K562 (cell line): ENCODE measurements at regions not wholly inside any gene's neighbourhood (a gene's known extent, or its start where the extent isn't known, plus 50 kb on each side); places are given as distances from the start of the nearest gene placed in this dataset.

Experiments used
- ATAC-seq: fragments of 200-7000 bp; cut with Tn5 transposase; 3 replicates; pipeline ENCODE4 v1.9.1; 2020; ENCODE audit warnings: moderate library complexity
- BruUV-seq: library from RNA; stranded (reverse); fragments of 400-500 nt; replicated peaks from 2 replicates; lab custom pipeline; 2021; lab: Mats Ljungman, UMichigan
- CTCF ChIA-PET: fragments of 300-600 bp; formaldehyde crosslinking; extraction: SDS; loops from one replicate; lab custom pipeline; 2021; ENCODE audit warnings: low intra/inter-chr PET ratio; lab: Yijun Ruan, JAX
- POLR2A ChIA-PET: fragments of 300-600, 350-650 bp; sonication (Branson Sonifier 250); formaldehyde crosslinking; extraction: SDS; loops from one replicate; lab custom pipeline; 2021; ENCODE audit warnings: antibody characterized with exemption, inconsistent platforms; lab: Yijun Ruan, JAX
- DNase-seq, 4 experiments: peaks; one replicate each; pipeline versions ENCODE4 v3.0.0 to v3.0.0-alpha.2; 2011 to 2018; ENCODE audit warnings: low spot score in 3 of 4, mixed read lengths in 3 of 4; ENCODE audit errors: extremely low read depth in 1 of 4
- FAIRE-seq: peaks from 2 replicates; lab custom pipeline; 2011; peaks lifted over from hg19 to GRCh38; lab: Jason Lieb, UNC
- H2AFZ ChIP-seq: 2 replicates; pipeline ENCODE4 v1.6.0; 2011; ENCODE audit warnings: low read depth, low read length, control low read depth, inconsistent platforms
- H3K27ac ChIP-seq: fragments of 200-600 bp; 3 replicates; pipeline ENCODE4 v1.8.0; 2011; ENCODE audit warnings: low read depth, mild to moderate bottlenecking, control low read depth, inconsistent platforms, low read length, moderate library complexity, mixed read lengths; ENCODE audit errors: extremely low read depth
- H3K27me3 ChIP-seq, 2 experiments: fragments of 300-600 bp in 1 of 2; 2 replicates in 1 of 2; 3 replicates in 1 of 2; pipeline versions ENCODE4 v1.6.0 to v1.8.0; 2011; ENCODE audit warnings: inconsistent platforms in 2 of 2, low read length in 2 of 2, mild to moderate bottlenecking in 1 of 2, mixed read lengths in 1 of 2, moderate library complexity in 1 of 2; ENCODE audit not compliant: control insufficient read depth in 2 of 2, insufficient read depth in 2 of 2
- H3K36me3 ChIP-seq: fragments of 300-600 bp; 3 replicates; pipeline ENCODE4 v1.8.0; 2011; ENCODE audit warnings: mild to moderate bottlenecking, low read length, inconsistent platforms; ENCODE audit not compliant: control insufficient read depth, insufficient read depth
- H3K4me1 ChIP-seq, 2 experiments: fragments of 200-600 bp in 1 of 2; replicated peaks in 1 of 2; 2 replicates in 1 of 2; 3 replicates in 1 of 2; pipeline versions ENCODE4 v1.5.1 to v1.8.0; 2011; ENCODE audit warnings: inconsistent platforms in 2 of 2, low read length in 2 of 2, mild to moderate bottlenecking in 1 of 2, mixed read lengths in 1 of 2, moderate library complexity in 1 of 2; ENCODE audit not compliant: control insufficient read depth in 2 of 2, insufficient read depth in 2 of 2
- H3K4me2 ChIP-seq: 2 replicates; pipeline ENCODE4 v1.6.1; 2011; ENCODE audit warnings: low read length, control low read depth, inconsistent platforms, mixed read lengths; ENCODE audit not compliant: insufficient read depth
- H3K4me3 ChIP-seq: fragments of 200-600 bp; sonication (generic), shearing (Covaris generic); 2 replicates; pipeline ENCODE4 v1.5.1; 2016; ENCODE audit warnings: control low read depth, inconsistent platforms
- H3K79me2 ChIP-seq: fragments of 200-600 bp; 3 replicates; pipeline ENCODE4 v1.8.0; 2011; ENCODE audit warnings: low read length, inconsistent platforms; ENCODE audit not compliant: control insufficient read depth, insufficient read depth
- H3K9ac ChIP-seq, 2 experiments: 2 replicates each; pipeline versions ENCODE4 v1.6.0 to v1.6.1; 2011; ENCODE audit warnings: low read depth in 2 of 2, low read length in 2 of 2, control low read depth in 1 of 2, inconsistent platforms in 1 of 2, mild to moderate bottlenecking in 1 of 2, mixed read lengths in 1 of 2; ENCODE audit not compliant: insufficient read depth in 1 of 2
- H3K9me1 ChIP-seq: one replicate; pipeline ENCODE4 v1.6.0; 2011; ENCODE audit warnings: inconsistent platforms, mild to moderate bottlenecking, low read length, moderate library complexity; ENCODE audit not compliant: control insufficient read depth, insufficient read depth
- H3K9me3 ChIP-seq: replicated peaks from 2 replicates; pipeline ENCODE4 v1.5.1; 2011; ENCODE audit warnings: low read depth, low read length, inconsistent platforms; ENCODE audit not compliant: control insufficient read depth, insufficient read depth
- H4K20me1 ChIP-seq: replicated peaks from 2 replicates; pipeline ENCODE4 v1.6.1; 2011; ENCODE audit warnings: low read length, inconsistent platforms, mixed read lengths; ENCODE audit not compliant: control insufficient read depth, insufficient read depth
- ARID3B ChIP-seq: fragments of 250-450 bp; sonication (Bioruptor Pico); IDR thresholded peaks from 2 replicates; pipeline ENCODE4 v1.4.0; 2020; ENCODE audit warnings: borderline replicate concordance
- ATF2 ChIP-seq: sonication (generic); formaldehyde crosslinking; IDR thresholded peaks from 2 replicates; pipeline ENCODE4 v1.8.1; 2022; ENCODE audit warnings: missing genetic modification reagents
- BDP1 ChIP-seq: IDR thresholded peaks from 3 replicates; pipeline ENCODE4 v1.6.1; 2011; ENCODE audit not compliant: insufficient read length, insufficient read depth
- CBX3 ChIP-seq, 2 experiments: IDR thresholded peaks; 1 replicate in 1 of 2; 2 replicates in 1 of 2; pipeline ENCODE4 v1.6.1; 2012; ENCODE audit warnings: inconsistent platforms in 2 of 2, low read length in 2 of 2, borderline replicate concordance in 1 of 2, control low read depth in 1 of 2
- MAZ ChIP-seq, 2 experiments: fragments of 450-650 bp in 1 of 2; sonication (generic) in 1 of 2; formaldehyde crosslinking; IDR thresholded peaks in 1 of 2; conservative IDR thresholded peaks in 1 of 2; 2 replicates each; pipeline versions ENCODE4 v1.4.0 to v1.5.0; 2020; ENCODE audit warnings: mild to moderate bottlenecking in 1 of 2, missing genetic modification reagents in 1 of 2
- VEZF1 ChIP-seq: fragments of 200-800 bp; sonication (Bioruptor generic); IDR thresholded peaks from 2 replicates; pipeline ENCODE4 v1.6.1; 2017; ENCODE audit warnings: missing genetic modification characterization, missing compliant biosample characterization
- XRCC4 ChIP-seq: IDR thresholded peaks from one replicate; pipeline ENCODE4 v1.6.1; 2011; ENCODE audit not compliant: insufficient read depth, insufficient read length; ENCODE audit errors: extremely low read depth
- ZNF121 ChIP-seq: sonication (generic); formaldehyde crosslinking; conservative IDR thresholded peaks from 2 replicates; pipeline ENCODE4 v1.8.0; 2022; ENCODE audit warnings: missing genetic modification reagents
- ZNF146 ChIP-seq: IDR thresholded peaks from one replicate; pipeline ENCODE4 v1.6.1; 2018; ENCODE audit warnings: missing compliant biosample characterization; ENCODE audit not compliant: unreplicated experiment
- ZNF253 ChIP-seq: fragments of 250-450 bp; sonication (Bioruptor Pico); conservative IDR thresholded peaks from 2 replicates; pipeline ENCODE4 v1.6.1; 2021; ENCODE audit warnings: mild to moderate bottlenecking
- ZNF717 ChIP-seq: fragments of 250-450 bp; sonication (Bioruptor Pico); IDR thresholded peaks from 2 replicates; pipeline ENCODE4 v1.5.0; 2021
- WGBS: fragments of 100-300 bp; shearing (Covaris generic); methylation state at CpG from one replicate; pipeline ENCODE4 v1.1.6; 2016; ENCODE audit warnings: low coverage, mixed read lengths; ENCODE audit not compliant: insufficient coverage; ENCODE audit errors: missing lambda C conversion rate; 5-methylcytosine and 5-hydroxymethylcytosine counted together
- in situ Hi-C: fragments of 300-500 bp; cut with MboI; formaldehyde crosslinking; loops from 4 replicates; pipeline ENCODE4 v1.15.0; 2018; ENCODE audit warnings: inconsistent platforms, mixed read lengths
- intact Hi-C: fragments of 100-400 bp; cut with micrococcal nuclease; formaldehyde crosslinking; loops from 2 replicates; pipeline ENCODE4 v1.14.2; 2022

GRCh38 chr18:73835039-73835438, 312.6 kb downstream of the FBXO15 start (continued):
- TF ChIP-seq CBX3 (IDR thresholded peaks at IDR 0.05; ENCODE audit: borderline replicate concordance in 1 of 2, low read length in 2 of 2) (no peak), BDP1 (no peak), XRCC4 (no peak), MAZ (CRISPR knock-in tag; conservative IDR thresholded peaks at IDR 0.05 in 1 of 2, IDR thresholded peaks at IDR 0.05 in 1 of 2) (no peak), VEZF1 (CRISPR knock-in tag) (no peak), ZNF717 (CRISPR knock-in tag) (no peak), ATF2 (CRISPR knock-in tag) (no peak)

- Histone ChIP-seq H3K27me3 (no peaks in the 10 kb centered on the region), H3K9me3 (no peaks in the 10 kb centered on the region), H3K79me2 (no peaks in the 10 kb centered on the region), H3K27ac (no peak overlapping the region), H3K9ac (no peak overlapping the region), H4K20me1 (no peaks in the 10 kb centered on the region), H3K4me3 (no peak overlapping the region), H2AFZ (no peak overlapping the region), H3K4me2 (no peak overlapping the region), H3K36me3 (no peaks in the 10 kb centered on the region), H3K4me1 (no peaks in the 10 kb centered on the region), H3K9me1 (no peaks in the 10 kb centered on the region)
- FAIRE-seq: no peak
- ChIA-PET POLR2A (no interaction called here), CTCF (no interaction called here)
- no TSS peak for BruUV-seq
- intact Hi-C loops (no loop called here), in situ Hi-C loops (loop anchor here (25.0 kb wide), 1 partner anchor 1069 kb away; no protein-coding TSS in a partner anchor)
- no peak for ATAC-seq
- 0% methylated on average over 5 of the region's 6 CpGs for WGBS
- TF ChIP-seq ZNF146 (CRISPR knock-in tag): no peak
- no peak for TF ChIP-seq ZNF253
- no peak for TF ChIP-seq ARID3B (CRISPR knock-in tag)
- no peak for TF ChIP-seq ZNF121 (CRISPR knock-in tag)
- no peak for DNase-seq
Measured at GRCh38 chr18:73831688-73832087, 315.9 kb downstream of the FBXO15 start.
